SHP77 (cell line): ENCODE measurements at regions not wholly inside any gene's neighbourhood (a gene's known extent, or its start where the extent isn't known, plus 50 kb on each side); places are given as distances from the start of the nearest gene placed in this dataset.
"Not testable (repeated sequence)": the region's sequence is repeated elsewhere in the genome, so short reads cannot be mapped to it uniquely, and the experiment has no call there.

ENCODE experiments used
- DNase-seq, 2 experiments: peaks; one replicate each; lab custom pipeline; 2025; lab: John Stamatoyannopoulos, UW

DNA sequence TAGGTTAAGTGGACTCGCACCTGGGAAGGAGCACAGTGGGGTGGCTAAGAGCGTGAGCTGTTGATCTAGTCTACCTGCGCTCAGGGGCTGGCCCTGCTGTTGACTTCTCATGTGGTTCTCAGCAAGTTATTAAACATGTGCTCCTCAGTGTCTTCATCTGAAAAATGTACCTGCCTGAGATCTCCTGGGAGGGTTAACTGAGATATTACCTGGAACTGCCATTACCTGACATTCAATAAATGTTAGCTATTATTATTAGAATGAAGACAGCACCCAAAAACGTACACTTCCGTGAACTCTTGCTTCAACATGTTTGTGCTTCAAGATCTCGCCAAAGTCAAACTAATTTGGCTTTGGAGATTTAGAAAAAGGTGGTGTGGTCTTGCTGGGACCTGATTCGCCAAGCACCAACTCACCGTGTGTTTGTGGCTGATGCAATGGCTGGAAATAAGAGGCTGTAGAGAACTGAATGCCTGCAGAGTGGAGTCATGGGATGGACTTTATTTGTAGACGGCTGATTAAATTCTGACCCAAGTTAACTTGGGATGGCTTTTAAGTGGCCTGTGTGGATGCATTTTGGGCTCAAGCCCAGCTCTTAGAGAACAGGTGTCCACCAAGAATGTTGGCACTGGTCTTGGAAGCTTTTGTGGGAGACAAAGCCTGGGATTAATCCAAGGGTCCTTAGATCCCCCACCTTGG is 692.9 kb downstream of the QKI start:
- DNase-seq: no peak

DNA sequence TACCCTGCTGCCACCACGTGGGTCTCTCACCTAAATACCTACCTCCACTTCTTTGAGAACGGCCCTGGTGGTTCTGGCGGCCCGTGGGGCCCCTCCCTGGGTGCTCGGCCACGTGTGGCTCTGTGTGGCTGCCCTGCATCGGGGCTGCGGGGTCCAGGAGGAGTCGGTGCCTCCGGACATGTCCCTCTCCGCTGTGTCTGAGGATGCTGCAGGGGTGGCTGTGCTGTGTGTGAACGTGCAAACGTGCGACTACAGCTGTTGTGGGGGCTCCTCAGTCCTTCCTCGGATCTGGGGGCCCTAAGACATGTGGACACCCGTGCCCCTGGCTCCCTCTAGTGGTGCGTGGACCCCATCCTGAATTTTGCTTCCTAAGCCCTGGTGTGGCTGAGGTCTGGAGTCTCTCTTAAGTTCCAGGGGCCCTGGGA is 691.8 kb downstream of the QKI start:
- no peak for DNase-seq

DNA sequence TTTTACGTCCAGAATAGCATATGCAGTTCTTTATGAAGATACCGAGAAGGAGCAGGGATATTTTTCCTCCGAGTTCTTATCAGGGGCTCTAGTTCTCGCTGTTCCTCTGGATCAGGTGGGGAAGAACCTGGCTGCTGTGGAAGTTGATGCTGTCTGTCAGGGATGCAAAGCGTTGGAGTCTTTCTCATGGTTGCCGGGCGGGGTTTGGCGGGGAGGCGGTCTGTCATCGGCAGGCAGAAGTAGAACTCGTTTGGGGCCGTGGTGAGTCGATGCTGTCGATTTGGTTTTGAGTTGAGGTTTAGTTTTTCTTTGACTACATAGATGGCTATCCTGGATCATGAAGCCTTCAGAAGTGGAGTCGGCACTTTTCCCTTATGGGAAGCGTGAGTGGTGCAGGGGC is 691.2 kb downstream of the QKI start:
- no peak for DNase-seq

DNA sequence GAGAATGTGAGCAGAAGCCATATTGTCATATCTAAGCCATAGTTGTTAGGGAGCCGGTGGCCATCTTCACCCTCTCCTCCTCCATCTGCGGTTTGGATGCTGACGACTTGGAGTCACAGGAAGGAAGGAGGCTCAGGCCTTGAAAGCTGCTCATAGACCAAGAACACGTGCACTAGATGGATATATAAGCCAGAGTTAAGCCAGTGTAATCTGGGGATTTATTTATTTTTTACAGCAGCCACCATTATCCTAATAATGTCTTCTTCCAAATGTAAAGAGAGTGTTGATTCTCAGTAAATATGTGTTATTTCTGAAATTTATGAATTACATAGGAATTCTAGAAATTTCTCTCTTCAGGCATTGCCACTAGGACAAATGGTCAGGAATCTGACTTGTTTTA is 689.9 kb downstream of the QKI start:
- DNase-seq: no peak

DNA sequence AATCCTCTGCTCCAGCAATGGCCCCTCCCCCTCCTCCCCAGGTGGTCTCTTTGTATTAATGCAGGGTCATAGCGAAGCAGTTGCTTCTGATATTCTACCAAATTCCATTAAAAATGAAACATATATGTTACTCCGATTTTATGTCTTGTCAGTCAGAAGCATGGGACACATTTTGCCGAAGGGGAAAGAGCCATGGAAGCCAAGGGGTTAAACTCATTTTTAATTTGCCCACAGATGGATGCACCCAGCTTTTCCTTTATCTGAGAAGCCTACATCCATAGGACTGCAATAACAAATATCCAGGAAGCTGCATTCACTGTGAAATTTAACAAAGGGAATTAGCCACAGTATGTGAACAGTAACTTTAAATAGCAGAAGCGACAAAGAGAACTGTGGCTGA is 688.2 kb downstream of the QKI start:
- DNase-seq: no peak

DNA sequence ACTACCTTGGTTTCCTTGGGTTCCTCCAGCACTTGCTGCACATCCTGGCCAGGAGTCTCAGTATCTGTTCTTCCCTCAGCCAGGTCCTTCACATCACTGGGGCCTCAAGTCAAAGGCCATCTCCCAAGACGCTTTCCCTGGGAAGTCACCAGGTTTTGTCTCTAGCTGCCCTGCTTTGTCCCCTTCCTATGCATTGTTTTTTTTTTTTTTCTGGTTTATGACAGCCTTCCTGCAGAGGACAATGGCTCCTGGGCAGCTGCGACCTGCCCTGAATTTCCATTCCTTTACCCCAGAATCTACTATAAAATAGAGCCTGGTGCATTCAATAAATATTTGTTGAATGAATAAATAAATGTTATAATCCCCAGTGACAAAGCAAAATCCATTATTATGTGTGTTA is 687.3 kb downstream of the QKI start:
- no peak for DNase-seq

DNA sequence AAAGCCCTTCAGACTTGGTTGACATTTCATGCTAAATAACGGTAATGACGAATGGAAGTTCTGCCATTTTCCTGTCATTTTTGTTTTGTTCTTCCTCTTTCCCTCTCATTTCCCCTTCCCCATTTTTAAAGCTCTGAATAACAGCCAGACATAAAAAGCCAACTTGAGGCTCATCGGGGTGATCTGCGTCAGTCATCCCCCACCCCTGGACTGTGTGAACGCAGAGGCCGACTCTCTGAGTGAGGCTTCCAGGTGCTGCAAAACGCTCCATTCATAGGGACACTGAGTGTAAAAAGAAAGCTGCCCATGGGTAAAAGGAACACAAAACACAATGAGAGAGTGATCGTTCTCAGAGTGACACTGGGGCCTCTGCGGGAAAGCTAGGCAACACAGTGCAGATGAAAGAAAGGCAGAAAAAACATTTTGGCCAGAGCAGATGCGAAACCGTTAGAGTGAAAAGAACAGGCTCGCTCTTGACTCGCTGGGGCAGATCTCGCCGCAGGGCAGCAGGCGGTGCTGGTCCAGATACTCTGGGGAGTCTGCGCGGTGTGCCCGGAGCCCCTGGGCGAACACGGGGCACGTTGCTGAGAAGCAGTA is 684.8 kb downstream of the QKI start:
- no peak for DNase-seq

DNA sequence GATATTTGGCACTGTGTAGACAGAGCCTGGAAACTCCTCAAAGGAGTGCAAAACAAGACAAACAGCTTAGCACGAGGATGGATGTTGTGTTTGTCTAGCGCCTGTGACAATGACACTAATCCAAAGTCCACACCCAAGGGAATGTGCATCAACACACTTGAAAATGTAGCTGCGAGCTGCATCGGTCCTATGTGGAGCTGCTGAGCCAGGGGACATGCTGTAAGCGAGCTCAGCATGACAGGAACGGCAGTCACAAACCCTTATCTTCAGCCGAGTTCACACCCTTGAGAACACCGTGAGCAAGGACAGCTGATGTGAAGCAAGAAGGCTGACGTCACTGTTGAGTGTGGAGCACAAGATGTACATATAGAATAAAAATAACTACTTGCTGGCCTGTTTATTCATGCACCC is 684.3 kb downstream of the QKI start:
- no peak for DNase-seq

DNA sequence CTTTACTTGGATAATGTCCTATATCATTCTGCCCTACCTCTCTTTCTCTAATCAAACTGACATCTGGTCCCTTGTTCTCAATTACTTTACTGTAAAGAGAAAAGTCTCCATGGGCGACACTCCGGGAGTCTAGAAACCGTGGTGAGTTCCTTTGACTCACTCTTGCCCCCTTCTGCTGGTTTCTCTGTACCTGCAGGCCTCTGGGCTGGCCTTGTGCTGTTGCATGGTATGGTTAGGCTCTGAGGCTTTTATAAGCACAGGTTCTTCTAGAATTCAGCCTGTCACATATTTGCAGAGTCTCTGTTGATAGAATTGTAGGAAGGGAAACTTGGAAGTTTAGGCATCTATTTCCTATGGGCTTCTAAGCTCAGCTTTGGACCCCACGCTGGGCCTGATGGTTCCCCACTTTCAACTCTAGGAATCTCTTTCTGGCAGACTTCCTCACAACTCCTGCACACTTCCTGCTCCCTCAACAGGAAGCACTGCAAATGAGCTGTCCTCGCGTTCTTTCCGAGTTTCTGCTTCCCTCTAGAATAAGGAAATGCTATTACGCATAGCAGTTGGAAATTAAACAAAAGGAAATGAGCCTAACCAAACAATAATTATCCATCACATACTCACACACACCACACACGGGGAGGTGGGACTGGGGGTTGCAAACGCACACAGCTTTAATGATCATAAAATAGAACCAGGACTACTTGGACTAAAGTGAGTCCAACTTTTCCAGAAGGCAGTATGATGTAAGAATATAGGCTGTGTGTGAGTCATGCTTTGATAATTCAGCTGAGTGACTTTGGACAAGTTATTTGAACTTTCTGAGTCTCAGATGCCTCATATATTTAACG is 683.3 kb downstream of the QKI start:
- no peak for DNase-seq

DNA sequence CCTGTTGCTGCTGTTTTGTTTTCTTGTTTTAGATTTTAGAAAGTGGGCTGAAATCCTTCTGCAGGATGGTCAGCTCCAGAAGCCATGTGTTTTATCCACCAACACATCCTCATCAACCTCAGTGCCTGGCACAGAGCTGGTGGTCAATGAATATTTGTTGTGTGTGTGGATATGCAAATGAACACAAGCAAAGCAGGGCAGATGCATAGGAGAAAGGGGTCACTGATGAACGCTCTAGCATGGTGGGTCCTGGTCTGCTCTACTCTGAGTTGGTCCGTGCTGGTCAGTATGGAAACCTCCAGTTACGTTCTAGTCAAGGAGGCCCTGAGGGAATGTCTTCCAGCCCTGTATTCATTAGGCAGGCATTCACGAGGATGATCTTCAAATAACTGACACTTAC is 682.5 kb downstream of the QKI start:
- no peak for DNase-seq

DNA sequence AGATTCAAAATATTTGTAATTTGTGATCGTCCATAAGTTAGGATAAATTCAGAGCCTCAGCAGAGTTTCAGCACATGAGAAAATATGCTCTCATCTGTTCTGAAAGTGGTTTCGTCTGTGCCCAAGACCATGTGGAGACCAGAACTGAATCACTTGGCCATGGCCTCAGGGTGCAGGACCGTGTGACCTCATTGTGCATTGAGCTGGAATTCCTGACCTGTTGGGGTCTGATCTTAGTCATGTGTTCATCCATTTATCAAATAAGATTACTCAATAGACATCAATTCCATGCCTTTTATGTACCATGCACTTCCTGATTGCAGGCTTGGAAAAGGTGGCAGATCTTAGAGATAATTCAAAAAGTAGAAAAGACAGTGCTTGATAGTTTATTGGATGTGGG is 680.5 kb downstream of the QKI start:
- DNase-seq: no peak

DNA sequence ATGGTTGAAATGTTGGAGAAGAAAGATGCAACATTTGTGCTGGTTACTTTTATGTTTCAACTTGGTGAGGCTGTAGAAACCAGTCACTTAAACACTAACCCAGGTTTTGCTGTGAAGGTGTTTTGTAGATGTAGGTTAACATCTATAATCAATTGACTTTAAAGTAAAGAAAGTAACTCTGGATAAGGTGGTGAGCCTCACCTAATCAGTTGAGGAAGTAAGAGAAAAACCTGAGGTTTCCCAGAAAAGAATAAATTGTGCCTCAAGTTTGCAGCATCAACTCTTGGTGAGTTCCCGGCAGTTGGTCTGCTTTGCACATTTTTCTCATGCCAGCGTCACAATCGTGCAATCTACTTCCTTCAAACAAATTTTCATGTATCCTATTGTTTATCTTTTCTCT is 673.4 kb downstream of the QKI start:
- no peak for DNase-seq

DNA sequence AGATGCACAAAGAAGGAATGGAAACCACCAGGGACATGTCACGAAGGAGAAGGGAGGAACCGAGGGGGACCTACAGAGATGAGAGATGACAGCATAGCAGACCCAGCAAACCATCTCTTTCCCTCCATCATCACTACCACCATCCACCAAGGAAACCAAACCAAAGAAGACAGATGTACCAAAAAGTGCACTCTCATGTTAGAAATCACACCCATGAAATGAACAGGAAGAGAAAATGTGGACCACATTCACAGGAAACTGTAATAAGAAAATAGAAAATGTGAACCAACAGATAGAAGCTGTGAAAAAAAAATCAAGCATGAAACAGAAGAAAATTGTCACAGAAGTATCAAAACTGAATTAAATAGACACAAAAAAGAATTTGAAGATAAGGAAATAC is 672.7 kb downstream of the QKI start:
- DNase-seq: no peak

DNA sequence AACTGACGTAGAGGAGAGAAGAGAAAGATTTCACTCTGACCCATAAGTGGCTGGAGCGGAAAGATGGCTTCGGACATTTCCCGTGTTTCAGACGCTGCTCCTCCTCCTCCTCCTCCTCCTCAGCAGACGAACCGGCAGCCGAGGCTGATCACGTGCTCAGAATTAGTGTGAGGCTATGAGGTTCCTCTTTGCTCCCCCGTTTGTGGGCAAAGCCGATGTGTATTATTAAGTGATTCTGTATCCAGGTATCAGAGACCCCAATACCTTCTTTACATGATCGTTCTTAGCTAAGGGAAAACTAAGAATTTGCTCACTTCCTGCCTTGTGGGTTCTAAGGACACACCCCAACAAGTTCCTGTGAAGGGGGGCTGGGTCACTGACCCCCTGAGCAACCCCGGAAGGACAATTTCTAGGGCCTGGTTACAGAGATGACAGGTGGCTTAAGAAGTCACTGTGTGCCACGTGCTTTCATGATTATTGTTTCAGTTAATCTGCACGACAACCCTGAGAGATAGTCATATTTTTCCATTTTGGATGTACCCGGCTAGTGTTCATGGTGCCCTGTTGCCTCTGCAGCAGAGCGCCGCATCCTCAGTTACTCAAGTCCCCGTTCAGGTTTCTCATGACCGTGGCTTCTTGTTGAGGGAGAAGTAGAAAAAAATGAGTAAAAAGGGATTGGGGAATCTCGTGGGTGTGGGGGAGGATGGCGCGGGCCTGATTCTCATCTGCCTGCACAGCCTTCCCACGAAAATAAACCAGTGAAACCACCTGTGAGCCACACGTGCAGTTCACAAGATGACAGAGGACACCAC is 671.8 kb downstream of the QKI start:
- no peak for DNase-seq

DNA sequence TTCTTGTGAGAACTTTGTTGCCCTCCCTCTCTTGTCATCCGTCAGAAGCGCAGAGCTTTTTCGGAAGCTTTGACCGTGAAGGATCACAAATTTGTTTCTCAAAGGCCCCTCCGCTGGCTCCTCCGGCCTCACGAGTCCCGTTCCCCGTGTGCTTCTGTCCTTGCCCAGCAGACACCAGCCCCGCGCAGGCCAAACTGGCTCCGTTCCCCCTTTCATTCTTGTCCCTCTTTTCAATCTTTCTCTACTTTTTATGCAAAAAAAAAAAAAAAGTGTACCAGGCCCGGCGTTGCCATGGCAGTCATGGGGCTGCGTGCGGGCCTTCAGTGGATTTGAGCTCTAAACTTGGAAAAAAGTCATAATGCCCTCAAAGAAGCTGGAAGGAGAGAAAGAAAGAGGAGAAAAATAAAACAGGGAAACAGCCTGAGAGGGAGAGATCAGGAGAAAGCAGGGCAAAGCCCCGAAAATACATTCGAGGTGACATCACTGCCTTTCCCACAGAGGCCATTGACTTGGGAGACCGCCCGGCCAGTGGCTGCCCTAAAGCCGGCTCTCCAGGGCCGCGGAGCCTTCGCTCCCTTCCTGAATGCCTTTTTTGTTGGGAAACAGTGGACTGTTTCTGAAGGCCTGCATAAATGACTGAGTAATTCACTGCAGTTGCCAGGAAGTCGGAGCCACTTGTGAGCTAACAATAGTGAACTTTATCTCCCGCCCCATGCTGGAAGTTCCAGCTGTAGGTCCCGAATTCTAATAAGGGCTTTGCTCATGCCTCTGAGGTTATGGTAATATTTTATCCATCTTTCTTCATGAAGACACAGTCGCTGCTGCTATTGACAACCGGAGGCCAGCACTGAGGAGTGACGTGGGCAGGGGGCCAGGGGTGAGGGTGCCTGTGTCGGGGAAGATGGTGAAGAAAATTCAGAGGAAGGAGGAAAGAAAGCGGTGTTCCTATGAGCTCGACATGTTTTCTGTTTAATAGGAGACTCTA is 670.9 kb downstream of the QKI start:
- DNase-seq: no peak

DNA sequence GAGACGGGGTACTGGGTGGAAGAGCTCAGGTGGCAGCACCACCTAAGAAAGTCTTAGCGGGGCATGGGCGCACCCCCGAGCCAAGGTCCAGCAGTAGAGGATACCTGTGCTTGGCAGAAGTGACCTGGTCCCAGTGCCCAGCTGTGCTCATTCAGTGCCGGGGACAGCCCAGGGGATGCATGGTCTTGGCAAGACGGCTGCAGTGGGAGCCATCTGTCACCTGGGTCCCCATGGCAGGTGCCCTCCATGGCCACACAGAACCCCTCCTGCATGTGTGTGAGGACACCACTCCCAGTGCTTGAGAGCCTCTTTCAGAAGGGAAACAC is 664.7 kb downstream of the QKI start:
- DNase-seq: no peak

DNA sequence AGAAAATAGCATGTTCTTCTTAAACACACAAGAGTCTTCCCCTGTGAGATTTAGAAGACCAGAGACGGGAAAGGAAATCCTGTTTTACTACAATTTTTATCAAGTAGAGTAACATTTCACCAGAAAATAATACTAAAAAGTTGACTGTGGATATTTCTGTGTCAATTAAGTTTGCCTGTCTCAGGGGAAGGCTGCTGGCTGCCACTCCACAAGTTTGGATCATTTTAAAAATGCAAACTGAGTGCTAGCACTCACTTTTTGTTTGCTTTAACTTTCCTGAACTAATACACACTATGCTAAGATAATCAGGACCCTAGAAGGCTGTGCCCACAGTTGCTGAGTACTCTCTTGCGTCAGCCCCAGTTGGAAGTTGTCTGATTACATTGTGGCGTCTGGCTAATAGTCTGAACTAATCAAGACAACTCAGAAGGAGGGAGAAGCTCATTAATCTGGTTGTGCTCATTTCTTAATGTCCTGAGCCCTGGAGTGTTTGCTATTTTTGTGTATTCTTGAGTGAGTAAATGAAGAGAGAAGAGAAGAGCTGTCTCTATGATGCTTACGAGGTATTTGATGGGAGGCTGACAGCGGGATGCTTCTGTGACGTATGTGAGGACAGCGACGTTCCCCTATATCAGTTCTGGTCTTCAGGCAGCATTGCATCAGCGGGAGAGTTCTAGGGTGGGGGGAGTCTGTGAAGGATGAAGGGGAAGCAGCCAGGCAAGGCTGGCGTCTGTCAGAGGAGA is 664.2 kb downstream of the QKI start:
- DNase-seq: no peak

DNA sequence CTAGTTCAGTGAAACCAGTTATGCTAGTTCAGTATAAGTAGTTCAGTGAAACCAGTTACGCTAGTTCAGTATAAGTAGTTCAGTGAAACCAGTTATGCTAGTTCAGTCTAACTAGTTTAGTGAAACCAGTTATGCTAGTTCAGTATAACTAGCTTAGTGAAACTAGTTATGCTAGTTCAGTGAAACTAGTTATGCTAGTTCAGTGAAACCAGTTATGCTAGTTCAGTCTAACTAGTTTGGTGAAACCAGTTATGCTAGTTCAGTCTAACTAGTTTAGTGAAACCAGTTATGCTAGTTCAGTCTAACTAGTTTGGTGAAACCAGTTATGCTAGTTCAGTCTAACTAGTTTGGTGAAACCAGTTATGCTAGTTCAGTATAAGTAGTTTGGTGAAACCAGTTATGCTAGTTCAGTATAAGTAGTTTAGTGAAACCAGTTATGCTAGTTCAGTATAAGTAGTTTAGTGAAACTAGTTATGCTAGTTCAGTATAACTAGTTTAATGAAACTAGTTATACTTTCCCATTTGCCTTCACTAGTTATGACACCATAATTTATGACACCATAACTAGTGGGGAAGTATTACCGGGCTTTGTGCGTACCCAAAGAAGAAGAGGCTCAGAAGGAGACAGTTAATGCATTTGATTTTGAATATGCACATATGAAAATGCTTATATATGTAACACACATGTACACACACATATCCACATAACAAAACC is 662.5 kb downstream of the QKI start:
- DNase-seq: not testable (repeated sequence)

DNA sequence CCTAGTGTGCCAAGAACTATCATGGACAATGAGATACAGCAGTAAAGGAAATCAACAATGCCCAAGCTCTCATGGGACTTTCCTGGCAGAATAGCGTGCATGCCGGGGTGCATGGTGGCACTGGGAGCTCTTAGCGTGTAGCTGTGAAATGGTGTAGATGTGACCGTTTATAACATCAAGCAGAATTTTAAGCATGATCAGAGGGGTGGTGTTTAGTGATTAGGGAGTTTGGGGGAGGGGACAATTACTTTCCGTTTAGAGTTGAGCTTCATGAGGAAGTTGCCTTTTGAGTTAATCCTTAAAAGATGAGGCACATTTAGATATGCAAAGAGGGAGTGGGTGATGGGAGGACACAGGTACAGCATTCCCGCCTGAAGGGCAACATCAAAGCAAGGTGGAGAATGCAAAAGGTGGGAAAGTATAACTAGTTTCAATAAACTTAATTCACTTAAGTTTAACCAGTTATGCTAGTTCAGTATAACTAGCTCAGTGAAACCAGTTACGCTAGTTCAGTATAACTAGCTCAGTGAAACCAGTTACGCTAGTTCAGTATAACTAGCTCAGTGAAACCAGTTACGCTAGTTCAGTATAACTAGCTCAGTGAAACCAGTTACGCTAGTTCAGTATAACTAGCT is 661.6 kb downstream of the QKI start:
- DNase-seq: no peak
